K562 (cell line): ENCODE measurements at regions not wholly inside any gene's neighbourhood (a gene's known extent, or its start where the extent isn't known, plus 50 kb on each side); places are given as distances from the start of the nearest gene placed in this dataset.

Experiments used
- ATAC-seq: fragments of 200-7000 bp; cut with Tn5 transposase; 3 replicates; pipeline ENCODE4 v1.9.1; 2020; ENCODE audit warnings: moderate library complexity
- BruUV-seq: library from RNA; stranded (reverse); fragments of 400-500 nt; replicated peaks from 2 replicates; lab custom pipeline; 2021; lab: Mats Ljungman, UMichigan
- CTCF ChIA-PET: fragments of 300-600 bp; formaldehyde crosslinking; extraction: SDS; loops from one replicate; lab custom pipeline; 2021; ENCODE audit warnings: low intra/inter-chr PET ratio; lab: Yijun Ruan, JAX
- POLR2A ChIA-PET: fragments of 300-600, 350-650 bp; sonication (Branson Sonifier 250); formaldehyde crosslinking; extraction: SDS; loops from one replicate; lab custom pipeline; 2021; ENCODE audit warnings: antibody characterized with exemption, inconsistent platforms; lab: Yijun Ruan, JAX
- DNase-seq, 4 experiments: peaks; one replicate each; pipeline versions ENCODE4 v3.0.0 to v3.0.0-alpha.2; 2011 to 2018; ENCODE audit warnings: low spot score in 3 of 4, mixed read lengths in 3 of 4; ENCODE audit errors: extremely low read depth in 1 of 4
- FAIRE-seq: peaks from 2 replicates; lab custom pipeline; 2011; peaks lifted over from hg19 to GRCh38; lab: Jason Lieb, UNC
- H2AFZ ChIP-seq: 2 replicates; pipeline ENCODE4 v1.6.0; 2011; ENCODE audit warnings: low read depth, low read length, control low read depth, inconsistent platforms
- H3K27ac ChIP-seq: fragments of 200-600 bp; 3 replicates; pipeline ENCODE4 v1.8.0; 2011; ENCODE audit warnings: low read depth, mild to moderate bottlenecking, control low read depth, inconsistent platforms, low read length, moderate library complexity, mixed read lengths; ENCODE audit errors: extremely low read depth
- H3K27me3 ChIP-seq, 2 experiments: fragments of 300-600 bp in 1 of 2; 2 replicates in 1 of 2; 3 replicates in 1 of 2; pipeline versions ENCODE4 v1.6.0 to v1.8.0; 2011; ENCODE audit warnings: inconsistent platforms in 2 of 2, low read length in 2 of 2, mild to moderate bottlenecking in 1 of 2, mixed read lengths in 1 of 2, moderate library complexity in 1 of 2; ENCODE audit not compliant: control insufficient read depth in 2 of 2, insufficient read depth in 2 of 2
- H3K36me3 ChIP-seq: fragments of 300-600 bp; 3 replicates; pipeline ENCODE4 v1.8.0; 2011; ENCODE audit warnings: mild to moderate bottlenecking, low read length, inconsistent platforms; ENCODE audit not compliant: control insufficient read depth, insufficient read depth
- H3K4me1 ChIP-seq, 2 experiments: fragments of 200-600 bp in 1 of 2; replicated peaks in 1 of 2; 2 replicates in 1 of 2; 3 replicates in 1 of 2; pipeline versions ENCODE4 v1.5.1 to v1.8.0; 2011; ENCODE audit warnings: inconsistent platforms in 2 of 2, low read length in 2 of 2, mild to moderate bottlenecking in 1 of 2, mixed read lengths in 1 of 2, moderate library complexity in 1 of 2; ENCODE audit not compliant: control insufficient read depth in 2 of 2, insufficient read depth in 2 of 2
- H3K4me2 ChIP-seq: 2 replicates; pipeline ENCODE4 v1.6.1; 2011; ENCODE audit warnings: low read length, control low read depth, inconsistent platforms, mixed read lengths; ENCODE audit not compliant: insufficient read depth
- H3K4me3 ChIP-seq: fragments of 200-600 bp; sonication (generic), shearing (Covaris generic); 2 replicates; pipeline ENCODE4 v1.5.1; 2016; ENCODE audit warnings: control low read depth, inconsistent platforms
- H3K79me2 ChIP-seq: fragments of 200-600 bp; 3 replicates; pipeline ENCODE4 v1.8.0; 2011; ENCODE audit warnings: low read length, inconsistent platforms; ENCODE audit not compliant: control insufficient read depth, insufficient read depth
- H3K9ac ChIP-seq, 2 experiments: 2 replicates each; pipeline versions ENCODE4 v1.6.0 to v1.6.1; 2011; ENCODE audit warnings: low read depth in 2 of 2, low read length in 2 of 2, control low read depth in 1 of 2, inconsistent platforms in 1 of 2, mild to moderate bottlenecking in 1 of 2, mixed read lengths in 1 of 2; ENCODE audit not compliant: insufficient read depth in 1 of 2
- H3K9me1 ChIP-seq: one replicate; pipeline ENCODE4 v1.6.0; 2011; ENCODE audit warnings: inconsistent platforms, mild to moderate bottlenecking, low read length, moderate library complexity; ENCODE audit not compliant: control insufficient read depth, insufficient read depth
- H3K9me3 ChIP-seq: replicated peaks from 2 replicates; pipeline ENCODE4 v1.5.1; 2011; ENCODE audit warnings: low read depth, low read length, inconsistent platforms; ENCODE audit not compliant: control insufficient read depth, insufficient read depth
- H4K20me1 ChIP-seq: replicated peaks from 2 replicates; pipeline ENCODE4 v1.6.1; 2011; ENCODE audit warnings: low read length, inconsistent platforms, mixed read lengths; ENCODE audit not compliant: control insufficient read depth, insufficient read depth
- BDP1 ChIP-seq: IDR thresholded peaks from 3 replicates; pipeline ENCODE4 v1.6.1; 2011; ENCODE audit not compliant: insufficient read length, insufficient read depth
- DDX20 ChIP-seq: fragments of 450-650 bp; IDR thresholded peaks from 2 replicates; pipeline ENCODE4 v1.6.1; 2016; ENCODE audit warnings: missing genetic modification characterization, low read depth, mild to moderate bottlenecking, missing compliant biosample characterization, moderate library complexity
- JUN ChIP-seq, 2 experiments: sonication (generic) in 1 of 2; formaldehyde crosslinking in 1 of 2; IDR thresholded peaks; 2 replicates each; pipeline versions ENCODE4 v1.6.1 to v1.8.0; 2012 to 2022; ENCODE audit warnings: borderline replicate concordance in 2 of 2, mild to moderate bottlenecking in 2 of 2, improper control_type of control experiment in 1 of 2, low read depth in 1 of 2, low read length in 1 of 2, missing genetic modification reagents in 1 of 2
- KDM4B ChIP-seq, 2 experiments: fragments of 450-650 bp in 1 of 2; sonication (generic) in 1 of 2; IDR thresholded peaks; 2 replicates each; pipeline ENCODE4 v1.6.1; 2016 to 2017; ENCODE audit warnings: borderline replicate concordance in 2 of 2, antibody characterized with exemption in 1 of 2, low read depth in 1 of 2, mild to moderate bottlenecking in 1 of 2
- KLF13 ChIP-seq: fragments of 450-650 bp; IDR thresholded peaks from 2 replicates; pipeline ENCODE4 v1.6.1; 2016; ENCODE audit warnings: missing genetic modification characterization, low read depth, mild to moderate bottlenecking, missing compliant biosample characterization, moderate library complexity, borderline replicate concordance
- NCOA2 ChIP-seq, 2 experiments: fragments of 450-650 bp; IDR thresholded peaks; 2 replicates each; pipeline ENCODE4 v1.6.1; 2018; ENCODE audit warnings: mild to moderate bottlenecking in 2 of 2, moderate library complexity in 1 of 2; ENCODE audit not compliant: partially characterized antibody in 2 of 2
- RUNX1 ChIP-seq: sonication (generic); IDR thresholded peaks from 2 replicates; pipeline ENCODE4 v1.6.1; 2016; ENCODE audit warnings: antibody characterized with exemption, low read depth
- ZNF253 ChIP-seq: fragments of 250-450 bp; sonication (Bioruptor Pico); conservative IDR thresholded peaks from 2 replicates; pipeline ENCODE4 v1.6.1; 2021; ENCODE audit warnings: mild to moderate bottlenecking
- WGBS: fragments of 100-300 bp; shearing (Covaris generic); methylation state at CpG from one replicate; pipeline ENCODE4 v1.1.6; 2016; ENCODE audit warnings: low coverage, mixed read lengths; ENCODE audit not compliant: insufficient coverage; ENCODE audit errors: missing lambda C conversion rate; 5-methylcytosine and 5-hydroxymethylcytosine counted together
- in situ Hi-C: fragments of 300-500 bp; cut with MboI; formaldehyde crosslinking; loops from 4 replicates; pipeline ENCODE4 v1.15.0; 2018; ENCODE audit warnings: inconsistent platforms, mixed read lengths
- intact Hi-C: fragments of 100-400 bp; cut with micrococcal nuclease; formaldehyde crosslinking; loops from 2 replicates; pipeline ENCODE4 v1.14.2; 2022
- TF ChIP-seq, protein P1 (sequence below): IDR thresholded peaks from 2 replicates; pipeline ENCODE4 v1.6.1; 2011; ENCODE audit warnings: borderline replicate concordance, low read depth, mild to moderate bottlenecking, moderate library complexity, low read length; ENCODE audit not compliant: insufficient read depth, poor library complexity, severe bottlenecking
- TF ChIP-seq, protein P2 (sequence below): fragments of 250-450 bp; sonication (Bioruptor Pico); IDR thresholded peaks from 2 replicates; pipeline ENCODE4 v1.9.0; 2021; ENCODE audit warnings: mild to moderate bottlenecking, inconsistent platforms

- no peak overlapping the region for H3K27ac ChIP-seq
- H2AFZ ChIP-seq = no peak overlapping the region
- no peaks in the 10 kb centered on the region for H3K36me3 ChIP-seq
- H3K27me3 ChIP-seq = no peaks in the 10 kb centered on the region
- H3K9me1 ChIP-seq = no peaks in the 10 kb centered on the region
- no peak overlapping the region for H3K9ac ChIP-seq
- no peak for DNase-seq
- H4K20me1 ChIP-seq = no peaks in the 10 kb centered on the region
- no peak for FAIRE-seq
- H3K79me2 ChIP-seq = no peaks in the 10 kb centered on the region
- no TSS peak for BruUV-seq
- 0% methylated on average over 1 of the region's 1 CpG for WGBS
- no peaks in the 10 kb centered on the region for H3K4me1 ChIP-seq
- H3K4me2 ChIP-seq = no peak overlapping the region
- intact Hi-C loops (no loop called here), in situ Hi-C loops (no loop called here)
- no peak for ATAC-seq
- TF ChIP-seq RUNX1 = no peak
- POLR2A ChIA-PET = no interaction called here
- CTCF ChIA-PET = no interaction called here
- no peak overlapping the region for H3K4me3 ChIP-seq
- no peaks in the 10 kb centered on the region for H3K9me3 ChIP-seq
Observed at GRCh38 chr4:64095398-64095797, 313.9 kb downstream of the TECRL start.

DNA sequence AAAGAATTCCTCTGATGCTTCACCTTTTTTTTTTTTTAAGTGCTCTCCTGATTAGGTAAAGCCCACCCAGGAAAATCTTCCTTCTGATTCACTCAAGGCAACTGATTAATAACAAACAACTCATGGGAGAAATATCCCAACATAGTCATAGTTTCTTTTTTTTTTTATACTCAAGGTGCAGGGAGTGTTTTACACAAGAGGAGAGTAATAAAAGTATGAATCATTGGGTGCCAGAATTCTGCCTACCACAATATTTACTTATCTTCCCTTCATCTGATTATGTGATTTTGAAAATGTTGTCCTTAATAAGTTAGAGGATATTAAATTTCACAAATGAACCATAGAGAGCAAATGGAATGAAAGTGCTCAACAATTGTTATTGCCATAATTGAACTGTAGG lies 329.9 kb downstream of the TECRL start:
- H3K9me1 ChIP-seq = no peaks in the 10 kb centered on the region
- H3K27me3 ChIP-seq = no peaks in the 10 kb centered on the region
- no peaks in the 10 kb centered on the region for H3K36me3 ChIP-seq
- H3K79me2 ChIP-seq = no peaks in the 10 kb centered on the region
- H2AFZ ChIP-seq = no peak overlapping the region
- no peak overlapping the region for H3K4me3 ChIP-seq
- intact Hi-C loops (no loop called here), in situ Hi-C loops (no loop called here)
- H3K9me3 ChIP-seq = no peaks in the 10 kb centered on the region
- no peak overlapping the region for H3K9ac ChIP-seq
- H3K4me1 ChIP-seq = no peaks in the 10 kb centered on the region
- no peak overlapping the region for H3K4me2 ChIP-seq
- ChIA-PET CTCF (no interaction called here), POLR2A (no interaction called here)
- FAIRE-seq (no peak), ATAC-seq (no peak), DNase-seq (no peak)
- no TSS peak for BruUV-seq
- no peak overlapping the region for H3K27ac ChIP-seq
- no peaks in the 10 kb centered on the region for H4K20me1 ChIP-seq
- TF ChIP-seq KLF13 (tag) = no peak
- TF ChIP-seq BDP1 = no peak
- TF ChIP-seq JUN (IDR thresholded peaks at IDR 0.05; ENCODE audit: borderline replicate concordance, low read depth, low read length) = no peak
- TF ChIP-seq JUN (CRISPR knock-in tag; IDR thresholded peaks at IDR 0.05; ENCODE audit: borderline replicate concordance) = no peak
- TF ChIP-seq, protein P1, sequence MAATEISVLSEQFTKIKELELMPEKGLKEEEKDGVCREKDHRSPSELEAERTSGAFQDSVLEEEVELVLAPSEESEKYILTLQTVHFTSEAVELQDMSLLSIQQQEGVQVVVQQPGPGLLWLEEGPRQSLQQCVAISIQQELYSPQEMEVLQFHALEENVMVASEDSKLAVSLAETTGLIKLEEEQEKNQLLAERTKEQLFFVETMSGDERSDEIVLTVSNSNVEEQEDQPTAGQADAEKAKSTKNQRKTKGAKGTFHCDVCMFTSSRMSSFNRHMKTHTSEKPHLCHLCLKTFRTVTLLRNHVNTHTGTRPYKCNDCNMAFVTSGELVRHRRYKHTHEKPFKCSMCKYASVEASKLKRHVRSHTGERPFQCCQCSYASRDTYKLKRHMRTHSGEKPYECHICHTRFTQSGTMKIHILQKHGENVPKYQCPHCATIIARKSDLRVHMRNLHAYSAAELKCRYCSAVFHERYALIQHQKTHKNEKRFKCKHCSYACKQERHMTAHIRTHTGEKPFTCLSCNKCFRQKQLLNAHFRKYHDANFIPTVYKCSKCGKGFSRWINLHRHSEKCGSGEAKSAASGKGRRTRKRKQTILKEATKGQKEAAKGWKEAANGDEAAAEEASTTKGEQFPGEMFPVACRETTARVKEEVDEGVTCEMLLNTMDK = no peak
- no peak for TF ChIP-seq KDM4B (IDR thresholded peaks at IDR 0.05; ENCODE audit: borderline replicate concordance in 2 of 2, low read depth in 1 of 2)
- TF ChIP-seq DDX20 (tag) = no peak
- TF ChIP-seq, protein P2, sequence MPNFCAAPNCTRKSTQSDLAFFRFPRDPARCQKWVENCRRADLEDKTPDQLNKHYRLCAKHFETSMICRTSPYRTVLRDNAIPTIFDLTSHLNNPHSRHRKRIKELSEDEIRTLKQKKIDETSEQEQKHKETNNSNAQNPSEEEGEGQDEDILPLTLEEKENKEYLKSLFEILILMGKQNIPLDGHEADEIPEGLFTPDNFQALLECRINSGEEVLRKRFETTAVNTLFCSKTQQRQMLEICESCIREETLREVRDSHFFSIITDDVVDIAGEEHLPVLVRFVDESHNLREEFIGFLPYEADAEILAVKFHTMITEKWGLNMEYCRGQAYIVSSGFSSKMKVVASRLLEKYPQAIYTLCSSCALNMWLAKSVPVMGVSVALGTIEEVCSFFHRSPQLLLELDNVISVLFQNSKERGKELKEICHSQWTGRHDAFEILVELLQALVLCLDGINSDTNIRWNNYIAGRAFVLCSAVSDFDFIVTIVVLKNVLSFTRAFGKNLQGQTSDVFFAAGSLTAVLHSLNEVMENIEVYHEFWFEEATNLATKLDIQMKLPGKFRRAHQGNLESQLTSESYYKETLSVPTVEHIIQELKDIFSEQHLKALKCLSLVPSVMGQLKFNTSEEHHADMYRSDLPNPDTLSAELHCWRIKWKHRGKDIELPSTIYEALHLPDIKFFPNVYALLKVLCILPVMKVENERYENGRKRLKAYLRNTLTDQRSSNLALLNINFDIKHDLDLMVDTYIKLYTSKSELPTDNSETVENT (CRISPR knock-in tag) = no peak
- TF ChIP-seq ZNF253 (CRISPR knock-in tag) = no peak
- no peak for TF ChIP-seq NCOA2 (IDR thresholded peaks at IDR 0.05; ENCODE audit: partially characterized antibody in 2 of 2)
